HG03469 (cell line): ENCODE measurements at regions not wholly inside any gene's neighbourhood (a gene's known extent, or its start where the extent isn't known, plus 50 kb on each side); places are given as distances from the start of the nearest gene placed in this dataset.
"Not testable (repeated sequence)": the region's sequence is repeated elsewhere in the genome, so short reads cannot be mapped to it uniquely, and the experiment has no call there.

Experiments used
- ATAC-seq: cut with Tn5 transposase; IDR thresholded peaks from one replicate; pipeline ENCODE4 v1.9.1; 2021; ENCODE audit warnings: mild to moderate bottlenecking, moderate library complexity, moderate number of reproducible peaks; ENCODE audit not compliant: unreplicated experiment

DNA sequence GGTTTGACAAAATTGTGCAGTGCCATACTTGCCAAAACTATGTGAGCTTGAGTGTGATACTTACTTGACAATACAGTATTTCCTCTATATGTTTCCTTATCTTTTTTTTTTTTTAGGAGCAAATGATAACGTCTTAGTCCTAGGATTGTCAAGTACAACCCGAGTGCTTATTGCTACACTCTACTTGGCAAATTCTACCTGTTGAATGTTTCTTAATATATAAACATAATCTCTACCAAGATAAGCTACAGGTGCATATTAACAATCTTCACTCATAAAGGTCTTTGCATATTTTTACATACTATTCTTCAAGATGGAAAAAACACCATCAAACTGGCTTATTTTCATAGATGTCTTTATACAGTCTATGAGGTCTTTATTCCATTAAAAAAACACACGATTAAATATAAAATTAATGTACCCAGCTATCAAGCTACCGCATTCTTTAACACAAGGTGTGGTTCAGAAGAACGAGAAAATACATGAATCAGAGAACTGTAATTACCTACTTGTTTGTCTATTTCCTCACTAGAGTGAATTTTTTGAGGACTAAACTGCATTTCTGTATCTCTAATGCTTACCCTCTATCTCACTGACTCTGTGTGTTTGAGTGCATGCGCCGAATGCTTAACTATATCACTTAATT, 76.1 kb upstream of the PDSS1 start:
- no peak for ATAC-seq

DNA sequence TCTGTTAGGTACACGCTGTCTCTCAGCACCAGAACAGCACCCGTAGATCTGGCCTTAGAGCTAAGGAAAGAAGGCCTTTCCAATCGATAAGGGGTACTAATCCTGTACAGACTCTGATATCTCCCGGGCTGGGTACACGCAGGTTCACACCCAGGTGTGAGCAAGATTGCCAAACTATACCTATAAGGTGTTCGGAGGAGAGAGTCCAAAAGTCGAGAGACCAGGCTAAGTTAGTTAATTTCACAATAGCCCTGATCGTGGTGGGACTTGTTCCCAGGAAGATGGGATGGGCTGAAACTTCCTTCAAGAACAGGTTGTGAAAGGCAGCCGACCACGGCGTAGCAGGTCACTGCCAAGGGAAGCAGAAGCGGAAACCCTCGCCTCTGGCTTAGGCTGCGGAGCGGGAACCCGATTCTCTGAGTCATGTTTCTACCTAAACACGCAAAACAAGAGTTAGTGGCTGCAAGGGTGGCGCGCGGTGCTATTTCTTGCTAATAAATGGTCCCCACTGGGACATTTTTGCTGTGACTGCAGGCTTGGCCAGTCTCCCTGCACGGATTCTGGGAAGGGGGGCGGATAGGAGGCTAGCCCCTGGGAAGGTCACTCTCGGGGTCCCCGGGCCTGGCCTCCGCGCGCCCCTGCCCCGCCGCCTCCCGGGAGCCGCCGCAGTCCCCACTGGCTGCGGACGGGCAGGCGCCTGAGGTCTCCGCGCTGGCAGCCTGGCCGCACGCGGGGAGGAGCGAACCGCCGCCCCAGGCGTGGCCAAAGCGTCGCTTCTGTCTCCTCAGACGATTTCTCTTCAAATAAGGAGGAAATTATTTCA, 75.4 kb upstream of the PDSS1 start:
- ATAC-seq = no peak

DNA sequence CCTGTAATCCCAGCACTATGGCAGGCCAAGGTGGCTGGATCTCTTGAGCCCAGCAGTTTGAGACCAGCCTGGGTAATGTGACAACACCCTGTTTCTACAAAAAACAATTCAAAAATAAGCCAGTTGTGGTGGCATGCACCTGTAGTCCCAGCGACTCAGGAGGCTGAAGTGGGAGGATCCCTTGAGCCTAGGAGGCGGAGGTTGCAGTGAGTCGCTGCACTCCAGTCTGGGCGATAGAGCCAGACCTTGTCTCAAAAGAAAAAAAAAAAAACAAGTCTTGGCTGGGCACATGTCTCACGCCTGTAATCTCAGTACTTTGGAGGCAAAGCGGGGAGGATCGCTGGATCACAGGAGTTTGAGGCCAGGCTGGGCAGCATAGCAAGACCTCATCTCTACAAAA, 74.6 kb upstream of the PDSS1 start:
- no peak for ATAC-seq

DNA sequence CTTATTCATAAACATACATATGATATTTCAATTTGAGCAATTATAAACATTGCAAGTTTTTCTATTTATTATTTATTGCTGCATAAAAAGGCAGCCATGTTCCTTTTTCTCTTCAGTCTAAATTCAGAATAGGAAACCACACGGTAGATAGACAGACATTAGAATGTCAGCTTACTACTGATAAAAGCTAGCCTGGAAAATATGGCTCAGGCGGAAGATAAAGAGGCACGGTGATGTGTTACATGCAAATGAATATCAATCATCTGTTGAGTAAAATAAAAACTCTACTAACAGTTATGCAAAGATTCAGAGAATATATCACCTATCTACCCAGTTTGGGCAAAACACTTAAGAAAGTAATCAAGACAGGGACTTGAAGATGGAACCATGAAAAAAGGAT, 73.5 kb upstream of the PDSS1 start:
- ATAC-seq = no peak

DNA sequence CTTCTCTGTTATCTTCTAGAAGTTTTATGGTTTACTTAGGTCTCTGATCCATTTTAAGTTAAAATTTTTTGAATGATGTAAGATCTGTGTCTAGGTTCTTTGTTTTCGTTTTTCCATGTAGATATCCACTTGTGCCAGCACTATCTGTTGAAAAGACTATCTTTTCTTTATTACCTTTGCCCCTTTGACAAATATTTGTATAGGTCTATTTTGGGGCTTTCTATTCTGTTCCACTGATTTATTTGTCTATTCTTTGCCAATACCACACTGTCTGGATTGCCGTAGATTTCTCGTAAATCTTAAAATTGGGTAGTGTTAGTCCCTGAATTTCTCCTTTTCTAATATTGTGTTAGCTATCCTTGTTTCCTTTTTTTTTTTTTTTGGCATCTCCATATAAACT, 71.4 kb upstream of the PDSS1 start:
- ATAC-seq = no peak

DNA sequence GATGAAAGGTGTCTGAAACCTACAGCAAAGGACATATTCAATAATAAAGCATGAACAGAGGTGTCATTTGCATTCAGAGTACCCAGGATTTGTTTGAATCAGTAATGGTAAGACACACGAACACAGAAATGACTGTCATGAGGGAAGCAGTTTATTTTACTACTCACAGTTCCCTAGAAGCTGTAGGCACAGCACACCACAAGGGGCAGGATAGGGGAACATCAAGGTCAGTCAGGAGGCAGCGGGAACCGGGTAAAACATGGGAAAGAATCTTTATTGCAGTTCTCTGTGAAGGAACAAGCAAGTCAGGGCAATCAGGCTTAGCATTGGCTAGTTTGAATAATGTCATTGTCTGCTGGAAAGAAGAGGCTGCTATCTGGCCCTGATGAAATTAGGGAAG, 70.2 kb upstream of the PDSS1 start:
- ATAC-seq = no peak

DNA sequence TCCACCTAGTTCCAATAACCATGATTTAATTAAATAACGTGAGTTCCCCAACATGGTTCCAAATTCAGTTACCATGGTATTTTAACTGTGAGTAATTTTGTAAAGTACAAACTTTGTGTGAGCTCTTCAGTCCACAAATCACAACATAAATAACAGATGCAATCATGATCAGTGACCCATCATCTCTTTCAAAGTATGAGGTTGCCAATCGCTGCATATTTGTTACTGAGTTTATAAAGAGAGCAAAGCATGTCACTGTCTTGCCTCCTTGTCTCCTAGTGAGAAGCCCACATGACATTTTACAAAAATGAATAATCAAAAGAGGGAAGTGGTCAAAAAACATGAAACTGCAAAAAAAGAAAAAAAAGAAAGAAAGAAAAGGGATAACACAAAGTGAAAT, 69.1 kb upstream of the PDSS1 start:
- peak; percentile 75 for ATAC-seq

DNA sequence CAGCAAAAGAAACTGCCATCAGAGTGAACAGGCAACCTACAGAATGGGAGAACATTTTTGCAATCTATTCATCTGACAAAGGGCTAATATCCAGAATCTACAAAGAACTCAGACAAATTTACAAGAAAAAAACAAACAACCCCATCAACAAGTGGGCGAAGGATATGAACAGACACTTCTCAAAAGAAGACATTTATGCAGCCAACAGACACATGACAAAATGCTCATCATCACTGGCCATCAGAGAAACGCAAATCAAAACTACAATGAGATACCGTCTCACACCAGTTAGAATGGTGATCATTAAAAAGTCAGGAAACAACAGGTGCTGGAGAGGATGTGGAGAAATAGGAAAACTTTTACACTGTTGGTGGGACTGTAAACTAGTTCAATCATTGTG, 65.3 kb upstream of the PDSS1 start:
- ATAC-seq = not testable (repeated sequence)

DNA sequence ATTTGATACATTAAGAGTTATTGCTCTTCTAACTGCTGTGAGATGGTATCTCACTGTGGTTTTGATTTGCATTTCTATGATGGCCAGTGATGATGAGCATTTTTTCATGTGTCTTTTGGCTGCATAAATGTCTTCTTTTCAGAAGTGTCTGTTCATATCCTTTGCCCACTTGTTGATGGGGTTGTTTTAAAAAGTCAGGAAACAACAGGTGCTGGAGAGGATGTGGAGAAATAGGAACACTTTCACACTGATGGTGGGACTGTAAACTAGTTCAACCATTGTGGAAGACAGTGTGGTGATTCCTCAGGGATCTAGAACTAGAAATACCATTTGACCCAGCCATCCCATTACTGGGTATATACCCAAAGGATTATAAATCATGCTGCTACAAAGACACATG, 63.4 kb upstream of the PDSS1 start:
- not testable (repeated sequence) for ATAC-seq

DNA sequence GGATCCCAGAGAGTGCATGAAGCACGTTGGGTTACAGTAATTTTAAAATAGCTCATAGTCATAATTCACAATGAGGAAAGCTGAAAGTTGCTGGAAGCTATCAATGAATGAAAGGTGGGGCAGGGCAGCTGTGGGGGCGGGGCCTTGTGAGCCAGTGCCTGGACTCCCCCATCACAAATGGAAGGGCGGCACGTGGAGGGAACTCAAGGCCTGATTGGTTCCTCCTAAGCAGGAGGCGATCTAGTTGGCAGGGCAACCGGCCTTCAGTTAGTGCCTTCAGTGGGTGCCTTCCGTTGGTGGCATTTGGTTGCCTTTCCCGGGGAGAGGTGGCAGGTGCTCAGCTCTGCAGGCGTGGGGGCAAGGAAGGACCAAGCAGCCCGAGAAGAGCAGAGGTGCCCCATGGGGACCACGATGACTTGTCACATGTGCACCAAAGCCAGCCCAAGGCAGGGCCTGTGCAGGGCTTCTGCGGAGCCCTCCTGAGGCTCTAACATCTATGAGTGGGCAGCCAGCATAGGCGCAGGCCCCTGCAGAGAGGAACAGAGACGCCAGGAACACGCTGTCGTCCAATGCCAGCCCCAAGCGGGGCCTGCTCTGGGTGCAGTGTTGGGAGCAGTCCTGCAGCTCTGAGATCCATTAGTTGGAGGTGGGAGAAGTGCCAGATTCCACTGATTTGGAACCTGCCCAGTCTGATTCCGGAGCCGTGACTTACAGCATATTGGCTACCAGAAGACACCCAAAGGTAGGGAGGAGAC, 59.8 kb upstream of the PDSS1 start:
- no peak for ATAC-seq

DNA sequence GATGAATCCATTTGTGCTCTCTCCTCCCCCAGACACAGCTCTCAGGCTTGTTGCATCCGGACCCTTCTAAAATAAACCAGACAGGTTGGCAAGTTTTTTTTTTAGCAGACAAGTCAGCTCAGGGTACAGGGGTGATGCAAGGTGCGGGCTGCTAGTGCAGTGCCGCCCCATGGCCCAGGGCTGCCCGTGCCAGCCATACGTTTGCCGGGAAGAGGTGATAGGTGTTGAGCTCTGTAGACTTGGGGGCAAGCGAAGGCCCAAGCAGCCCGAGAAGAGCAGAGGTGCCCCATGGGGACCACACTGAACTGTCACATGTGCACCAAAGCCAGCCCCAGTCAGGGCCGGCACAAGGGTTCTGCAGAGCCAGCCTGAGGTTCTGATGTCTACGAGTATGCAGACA, 57.1 kb upstream of the PDSS1 start:
- ATAC-seq = no peak

DNA sequence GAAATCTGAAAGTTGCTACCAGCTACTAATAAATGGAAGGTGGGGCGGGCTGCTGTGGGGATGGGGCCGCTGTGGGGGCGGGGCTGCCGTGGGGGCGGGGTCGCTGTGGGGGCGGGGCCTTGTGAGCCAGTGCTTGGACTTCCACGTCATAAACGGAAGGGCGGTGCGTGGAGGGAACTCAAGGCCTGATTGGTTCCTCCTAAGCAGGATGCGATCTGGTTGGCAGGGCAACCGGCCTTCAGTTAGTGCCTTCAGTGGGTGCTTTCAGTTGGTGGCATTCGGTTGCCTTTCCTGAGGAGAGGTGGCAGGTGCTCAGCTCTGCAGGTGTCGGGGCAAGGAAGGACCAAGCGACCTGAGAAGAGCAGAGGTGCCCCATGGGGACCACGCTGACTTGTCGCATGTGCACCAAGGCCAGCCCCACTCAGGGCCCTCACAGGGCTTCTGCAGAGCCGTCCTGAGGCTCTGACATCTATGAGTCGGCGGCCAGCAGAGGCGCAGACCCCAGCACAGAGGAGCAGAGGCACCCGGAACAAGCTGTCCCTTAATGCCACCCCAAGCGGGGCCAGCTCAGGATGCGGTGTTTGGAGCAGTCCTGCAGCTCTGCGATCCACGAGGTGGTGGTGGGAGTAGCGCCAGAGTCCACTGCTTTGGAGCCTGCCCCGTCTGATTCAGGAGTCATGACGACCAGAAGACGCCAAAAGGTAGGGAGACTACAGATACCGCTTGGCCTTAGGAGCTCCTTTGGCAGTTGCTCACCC, 54.4 kb upstream of the PDSS1 start:
- ATAC-seq = no peak

DNA sequence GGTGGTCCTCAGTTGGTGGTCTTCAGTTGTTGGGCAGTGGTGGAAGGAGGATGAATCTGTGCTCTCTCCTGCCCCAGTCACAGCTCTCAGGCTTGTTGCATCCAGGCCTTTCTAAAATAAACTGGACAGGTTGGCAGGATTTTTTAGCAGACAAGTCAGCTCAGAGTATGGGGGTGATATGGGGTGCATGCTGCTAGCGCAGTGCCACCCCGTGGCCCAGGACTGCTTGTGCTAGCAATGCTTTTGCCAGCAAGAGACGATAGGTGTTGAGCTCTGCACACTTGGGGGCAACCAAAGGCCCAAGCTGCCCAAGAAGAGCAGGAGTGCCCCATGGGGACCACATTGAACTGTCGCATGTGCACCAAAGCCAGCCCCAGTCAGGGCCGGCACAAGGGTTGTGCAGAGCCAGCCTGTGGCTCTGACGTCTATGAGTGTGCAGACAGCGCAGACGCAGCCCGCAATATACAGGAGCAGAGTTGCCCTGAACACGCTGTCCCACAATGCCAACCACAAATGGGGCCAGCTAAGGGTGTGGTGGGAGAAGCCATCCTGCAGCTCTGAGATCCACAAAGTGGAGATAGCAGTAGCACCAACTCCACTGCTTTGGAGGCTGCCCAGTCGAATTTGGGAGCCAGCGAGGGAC, 49.8 kb upstream of the PDSS1 start:
- ATAC-seq = no peak
